SK-N-MC (cell line): ENCODE measurements at regions not wholly inside any gene's neighbourhood (a gene's known extent, or its start where the extent isn't known, plus 50 kb on each side); places are given as distances from the start of the nearest gene placed in this dataset.
"Not testable (repeated sequence)": the region's sequence is repeated elsewhere in the genome, so short reads cannot be mapped to it uniquely, and the experiment has no call there.

Source experiments
- DNase-seq: peaks from one replicate; pipeline ENCODE4 v3.0.0-alpha.2; 2011; ENCODE audit warnings: low read depth, low spot score
- H3K27ac ChIP-seq: fragments of 200-600 bp; sonication (generic); 2 replicates; pipeline ENCODE4 v1.5.1; 2016; ENCODE audit warnings: mixed run types
- H3K36me3 ChIP-seq: fragments of 200-600 bp; sonication (generic); 2 replicates; pipeline ENCODE4 v1.6.1; 2017; ENCODE audit warnings: antibody characterized with exemption, low read length, mixed read lengths; ENCODE audit not compliant: insufficient read depth
- H3K4me3 ChIP-seq: fragments of 200-600 bp; sonication (generic); 2 replicates; pipeline ENCODE4 v1.5.1; 2016
- H3K9ac ChIP-seq: fragments of 200-600 bp; sonication (generic); 2 replicates; pipeline ENCODE4 v1.8.0; 2017; ENCODE audit warnings: mixed run types, mixed read lengths; ENCODE audit not compliant: insufficient read length
- H3K9me3 ChIP-seq: fragments of 200-600 bp; sonication (generic); 2 replicates; pipeline ENCODE4 v1.6.1; 2017; ENCODE audit warnings: low read depth, mild to moderate bottlenecking, antibody characterized with exemption, low read length, moderate library complexity, mixed read lengths
- EZH2 ChIP-seq: fragments of 200-600 bp; sonication (generic); IDR thresholded peaks from one replicate; pipeline ENCODE4 v1.6.1; 2017; ENCODE audit warnings: antibody characterized with exemption
- FOXP2 ChIP-seq: optimal IDR thresholded peaks from 2 replicates; pipeline ENCODE3; 2011; ENCODE audit warnings: mild to moderate bottlenecking, moderate library complexity; ENCODE audit not compliant: insufficient read depth; ENCODE audit errors: extremely low read length, control extremely low read depth
- POLR2AphosphoS5 ChIP-seq: IDR thresholded peaks from 2 replicates; pipeline ENCODE4 v1.6.1; 2012; ENCODE audit warnings: mild to moderate bottlenecking, low read depth, low read length, borderline replicate concordance

GRCh38 chr11:109511598-109511997 lies 89.6 kb downstream of the C11orf87 start:
- Histone ChIP-seq H3K9me3 (no peaks in the 10 kb centered on the region), H3K4me3 (no peak overlapping the region), H3K36me3 (no peaks in the 10 kb centered on the region), H3K27ac (no peak overlapping the region), H3K9ac (no peak overlapping the region)
- TF ChIP-seq EZH2 (no peak), FOXP2 (no peak), POLR2AphosphoS5 (no peak)
- DNase-seq = no peak

DNA sequence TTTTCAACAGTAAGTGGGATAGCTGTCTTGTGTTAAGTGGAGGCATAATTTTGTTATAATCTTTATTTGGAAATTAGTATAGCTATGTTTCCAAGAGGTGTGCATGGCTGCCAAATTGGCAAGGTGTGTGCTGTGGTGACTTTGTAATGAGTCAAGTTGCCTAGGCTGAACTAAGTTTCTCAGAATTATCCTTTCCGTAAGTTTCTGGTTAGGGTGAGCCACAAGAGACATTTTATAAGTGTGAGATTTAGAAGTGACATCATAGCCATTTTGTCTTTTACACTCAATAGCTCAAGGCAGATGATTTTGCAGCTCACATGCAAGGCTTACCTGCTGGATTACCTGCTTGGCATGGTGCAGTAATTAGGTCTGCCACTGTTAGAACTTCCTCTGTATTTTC lies 90.3 kb downstream of the C11orf87 start:
- H3K9me3 ChIP-seq = no peaks in the 10 kb centered on the region
- H3K27ac ChIP-seq = no peak overlapping the region
- no peak overlapping the region for H3K9ac ChIP-seq
- DNase-seq = no peak
- no peak for TF ChIP-seq FOXP2
- TF ChIP-seq EZH2 = no peak
- H3K4me3 ChIP-seq = no peak overlapping the region
- H3K36me3 ChIP-seq = no peaks in the 10 kb centered on the region

DNA sequence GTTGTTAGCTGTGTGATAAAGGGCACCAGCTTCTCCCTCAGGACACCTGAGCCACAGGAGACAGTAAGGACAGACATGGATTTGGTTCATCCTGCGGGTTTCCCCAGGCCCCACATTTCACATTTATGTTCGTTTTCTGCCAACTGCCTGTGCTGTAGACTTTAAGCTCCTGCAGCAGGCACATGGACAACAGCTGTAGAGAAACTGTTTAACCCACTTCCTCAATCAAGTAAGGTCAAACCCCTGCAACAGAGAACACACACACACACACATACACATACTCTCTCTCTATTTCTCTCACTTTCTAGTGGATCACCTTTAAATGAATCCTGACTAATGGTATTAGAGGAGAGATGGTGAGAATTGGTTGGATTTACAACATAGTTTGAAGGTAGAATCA lies 90.7 kb downstream of the C11orf87 start:
- DNase-seq = no peak
- no peaks in the 10 kb centered on the region for H3K36me3 ChIP-seq

DNA sequence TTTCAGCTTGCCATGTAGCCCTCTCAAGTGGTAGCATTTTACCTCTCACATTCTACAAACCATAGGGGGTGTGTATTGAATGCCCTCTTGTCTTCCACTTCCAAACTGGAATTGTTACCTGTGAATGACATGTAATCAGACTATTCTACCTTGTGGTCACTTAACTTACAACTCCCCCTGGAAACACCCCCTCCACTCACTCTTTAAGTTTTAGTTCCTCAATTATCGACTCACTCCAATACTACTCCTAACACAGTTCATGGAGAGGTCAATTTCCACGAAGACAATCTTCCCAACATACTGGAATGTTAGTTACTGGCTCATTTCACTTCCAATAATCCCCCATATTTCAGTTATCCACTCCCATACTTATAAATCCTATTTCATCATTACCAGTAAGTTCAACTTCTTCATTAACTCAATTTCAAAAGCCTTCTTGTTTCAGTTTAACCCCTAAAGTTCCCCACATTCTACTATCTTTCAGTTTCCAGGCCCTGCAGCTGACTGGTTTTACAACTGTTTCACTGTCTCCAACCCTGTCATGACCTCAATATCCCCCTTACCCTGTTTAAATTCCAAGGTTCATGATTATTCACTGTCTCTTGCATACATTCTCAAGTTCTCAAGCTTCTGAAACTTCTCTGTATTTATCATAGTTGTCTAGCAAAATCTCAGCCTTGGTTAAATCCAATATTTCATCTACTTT lies 92.5 kb downstream of the C11orf87 start:
- DNase-seq = no peak
- H3K4me3 ChIP-seq = no peak overlapping the region
- no peaks in the 10 kb centered on the region for H3K36me3 ChIP-seq
- H3K9me3 ChIP-seq = no peaks in the 10 kb centered on the region
- no peak overlapping the region for H3K27ac ChIP-seq
- no peak overlapping the region for H3K9ac ChIP-seq
- TF ChIP-seq POLR2AphosphoS5 = no peak
- TF ChIP-seq FOXP2 = no peak
- TF ChIP-seq EZH2 = no peak

More for the DNA sequence above, 90.7 kb downstream of the C11orf87 start:
- TF ChIP-seq POLR2AphosphoS5 (no peak), EZH2 (no peak), FOXP2 (no peak)
- Histone ChIP-seq H3K27ac (no peak overlapping the region), H3K4me3 (no peak overlapping the region), H3K9me3 (no peaks in the 10 kb centered on the region), H3K9ac (no peak overlapping the region)

DNA sequence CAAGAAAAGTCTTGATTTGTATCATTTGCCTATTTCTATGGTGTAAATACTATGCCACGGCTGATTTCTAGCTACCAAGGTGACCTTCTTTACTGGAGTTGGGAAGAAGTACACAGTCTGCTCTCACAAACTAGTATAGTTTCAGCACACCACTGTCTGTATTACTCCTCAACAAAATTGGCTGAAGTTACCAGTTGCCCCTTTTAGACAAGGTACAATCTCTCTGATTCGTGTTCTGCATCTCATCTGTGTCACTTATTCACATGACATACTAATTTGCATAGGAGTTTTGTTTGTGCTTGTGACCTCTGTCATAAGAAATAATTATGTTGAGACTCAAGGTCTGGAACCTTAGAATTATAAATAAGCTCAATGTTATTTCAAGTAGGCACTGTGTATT lies 97.3 kb downstream of the C11orf87 start:
- Histone ChIP-seq H3K9ac (no peak overlapping the region), H3K27ac (no peak overlapping the region), H3K36me3 (no peaks in the 10 kb centered on the region), H3K4me3 (no peak overlapping the region), H3K9me3 (no peaks in the 10 kb centered on the region)
- TF ChIP-seq POLR2AphosphoS5 (no peak), FOXP2 (no peak), EZH2 (no peak)
- no peak for DNase-seq

GRCh38 chr11:109521571-109522086 lies 99.6 kb downstream of the C11orf87 start:
- DNase-seq = no peak
- no peak overlapping the region for H3K4me3 ChIP-seq
- no peaks in the 10 kb centered on the region for H3K36me3 ChIP-seq
- no peak overlapping the region for H3K27ac ChIP-seq
- no peaks in the 10 kb centered on the region for H3K9me3 ChIP-seq
- TF ChIP-seq EZH2 (no peak), FOXP2 (no peak), POLR2AphosphoS5 (no peak)
- no peak overlapping the region for H3K9ac ChIP-seq

DNA sequence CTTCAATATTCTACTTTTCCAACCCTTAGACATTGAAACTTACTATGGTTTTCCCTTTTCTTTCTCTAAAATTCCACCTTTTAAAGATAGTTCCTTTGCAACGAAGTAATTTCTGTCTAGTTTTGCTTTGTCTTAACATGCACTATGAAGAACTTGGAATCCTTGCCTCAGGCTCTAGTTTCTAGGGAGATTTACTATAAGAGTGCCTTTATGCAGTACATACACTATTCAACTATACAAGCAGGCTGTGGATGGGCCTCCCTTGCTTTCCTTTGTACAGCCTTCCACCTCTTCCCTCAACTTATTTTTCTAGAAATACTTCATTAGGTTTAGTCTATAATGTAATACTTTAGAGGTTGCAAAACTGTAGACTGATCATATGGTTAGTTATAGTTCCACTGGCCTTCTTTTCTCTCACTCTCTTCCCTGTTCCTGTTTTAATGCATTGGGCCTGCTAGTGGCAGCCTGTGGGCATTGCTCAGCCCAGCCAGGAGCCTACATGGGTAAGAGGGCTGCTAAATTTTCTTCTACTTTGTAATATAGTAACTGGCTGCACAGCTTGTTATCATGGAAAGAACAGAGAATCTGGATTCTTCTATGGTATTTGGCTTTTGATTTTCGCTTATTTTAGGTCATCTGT lies 100.2 kb downstream of the C11orf87 start:
- no peak for TF ChIP-seq FOXP2
- TF ChIP-seq POLR2AphosphoS5 = no peak
- TF ChIP-seq EZH2 = no peak
- Histone ChIP-seq H3K9me3 (no peaks in the 10 kb centered on the region), H3K36me3 (no peaks in the 10 kb centered on the region), H3K27ac (no peak overlapping the region), H3K4me3 (no peak overlapping the region), H3K9ac (no peak overlapping the region)
- no peak for DNase-seq

GRCh38 chr11:109525636-109526035 lies 103.6 kb downstream of the C11orf87 start:
- not testable (repeated sequence) for DNase-seq, H3K4me3 ChIP-seq, H3K9ac ChIP-seq

DNA sequence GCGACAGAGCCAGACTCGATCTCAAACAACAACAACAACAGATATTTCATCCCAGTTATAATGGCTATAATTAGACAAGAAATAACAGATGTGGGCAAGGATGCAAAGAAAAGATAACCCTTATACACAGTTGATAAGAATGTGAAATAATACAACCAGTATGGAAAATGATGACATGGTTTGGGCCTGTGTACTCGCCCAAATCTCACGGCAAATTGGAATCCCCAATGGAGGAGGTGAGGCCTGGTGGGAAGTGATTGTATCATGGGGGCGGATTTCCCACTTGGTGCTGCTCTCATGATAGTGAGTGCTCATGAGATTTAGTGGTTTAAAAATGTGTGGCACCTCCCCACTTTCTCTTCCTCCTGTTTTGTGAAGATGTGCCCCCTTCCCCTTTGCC lies 104.1 kb downstream of the C11orf87 start:
- no peaks in the 10 kb centered on the region for H3K36me3 ChIP-seq
- H3K9me3 ChIP-seq = no peaks in the 10 kb centered on the region
- TF ChIP-seq POLR2AphosphoS5 (no peak), EZH2 (no peak), FOXP2 (no peak)
- DNase-seq = no peak
- no peak overlapping the region for H3K27ac ChIP-seq
- no peak overlapping the region for H3K9ac ChIP-seq
- no peak overlapping the region for H3K4me3 ChIP-seq

More at GRCh38 chr11:109525636-109526035, 103.6 kb downstream of the C11orf87 start:
- not testable (repeated sequence) for H3K27ac ChIP-seq, H3K9me3 ChIP-seq, H3K36me3 ChIP-seq
